Small intestine (tissue), 7 donors: ENCODE measurements at regions not wholly inside any gene's neighbourhood (a gene's known extent, or its start where the extent isn't known, plus 50 kb on each side); places are given as distances from the start of the nearest gene placed in this dataset.

ENCODE experiments used
- DNase-seq, 2 donors: peaks; one replicate each; pipeline versions ENCODE4 v3.0.0 to v3.0.0-alpha.2; 2013
- FAIRE-seq: peaks from 2 replicates; lab custom pipeline; 2012; peaks lifted over from hg19 to GRCh38; lab: Jason Lieb, UNC
- H3K27ac ChIP-seq, 3 donors: one replicate each; pipeline ENCODE4 v1.5.1; 2013; ENCODE audit warnings: low read length in 2 of 3, mild to moderate bottlenecking in 2 of 3, control low read depth in 1 of 3, inconsistent platforms in 1 of 3, low read depth in 1 of 3, moderate library complexity in 1 of 3
- H3K27me3 ChIP-seq, 3 donors: one replicate each; pipeline ENCODE4 v1.6.1; 2013; ENCODE audit warnings: low read length in 3 of 3, inconsistent platforms in 1 of 3; ENCODE audit not compliant: control insufficient read depth in 3 of 3, insufficient read depth in 3 of 3
- H3K36me3 ChIP-seq, 3 donors: one replicate each; pipeline ENCODE4 v1.6.1; 2013; ENCODE audit warnings: low read length in 3 of 3, inconsistent platforms in 1 of 3, low read depth in 1 of 3, mild to moderate bottlenecking in 1 of 3, moderate library complexity in 1 of 3; ENCODE audit not compliant: control insufficient read depth in 3 of 3, insufficient read depth in 2 of 3
- H3K4me1 ChIP-seq, 3 donors: one replicate each; pipeline ENCODE4 v1.6.1; 2013; ENCODE audit warnings: low read length in 2 of 3, inconsistent platforms in 1 of 3, low read depth in 1 of 3, mild to moderate bottlenecking in 1 of 3, moderate library complexity in 1 of 3; ENCODE audit not compliant: control insufficient read depth in 3 of 3, insufficient read depth in 2 of 3
- H3K4me3 ChIP-seq, 3 donors: one replicate each; pipeline ENCODE4 v1.5.1; 2013; ENCODE audit warnings: low read length in 3 of 3, control low read depth in 1 of 3, inconsistent platforms in 1 of 3, low read depth in 1 of 3, mild to moderate bottlenecking in 1 of 3, moderate library complexity in 1 of 3
- H3K9me3 ChIP-seq, 2 donors: one replicate each; pipeline ENCODE4 v1.6.1; 2013; ENCODE audit warnings: low read depth in 1 of 2, low read length in 1 of 2; ENCODE audit not compliant: control insufficient read depth in 2 of 2, insufficient read depth in 1 of 2
- WGBS, 3 donors: extraction: QIAGEN DNeasy Blood & Tissue Kit; methylation state at CpG; one replicate each; pipeline ENCODE4 v1.1.7; 2013; 5-methylcytosine and 5-hydroxymethylcytosine counted together
- donor health status: healthy with polysubstance abuse.
- donor health status: control.
- donor health status: control.
- donor health status: Bipolar disorder and iron deficiency.
- donor health status: healthy.

GRCh38 chr3:5542472-5542871 lies 355.0 kb downstream of the EDEM1 start:
- H3K4me1 ChIP-seq: no peaks in the 10 kb centered on the region
- 77 to 82% (median 81%) methylated on average over 2 of the region's 2 CpGs for WGBS, 3 donors
- no peaks in the 10 kb centered on the region for H3K27me3 ChIP-seq
- H3K9me3 ChIP-seq: peaks cover 0 to 7% of the 10 kb centered on the region in 2 donors
- no peaks in the 10 kb centered on the region for H3K36me3 ChIP-seq
- H3K4me3 ChIP-seq: no peak overlapping the region
- no peak for FAIRE-seq
- no peak for DNase-seq
- H3K27ac ChIP-seq: no peak overlapping the region

DNA sequence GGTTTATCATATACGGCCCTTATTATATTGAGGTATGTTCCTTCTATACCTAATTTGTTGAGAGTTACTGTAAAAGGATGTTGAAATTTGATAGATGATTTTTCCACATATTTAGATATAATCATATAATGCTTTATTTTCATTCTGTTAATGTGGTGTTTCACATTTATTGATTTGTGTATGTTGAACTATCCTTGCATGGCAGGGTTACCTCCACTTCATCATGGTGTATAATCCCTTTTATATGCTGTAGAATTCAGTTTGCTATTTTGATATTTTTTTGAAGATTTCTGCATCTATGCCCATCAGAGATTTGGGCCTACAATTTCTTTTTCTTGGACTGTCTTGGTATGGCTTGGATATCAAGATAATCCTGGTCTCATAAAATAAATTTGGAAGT lies 355.5 kb downstream of the EDEM1 start:
- 83 to 95% (median 93%) methylated on average over 1 of the region's 1 CpG for WGBS, 3 donors
- H3K27ac ChIP-seq: no peak overlapping the region
- no peaks in the 10 kb centered on the region for H3K4me1 ChIP-seq
- H3K27me3 ChIP-seq: no peaks in the 10 kb centered on the region
- FAIRE-seq (no peak), DNase-seq (no peak)
- H3K4me3 ChIP-seq: no peak overlapping the region
- no peaks in the 10 kb centered on the region for H3K36me3 ChIP-seq
- peaks cover 0 to 8% of the 10 kb centered on the region in 2 donors for H3K9me3 ChIP-seq

DNA sequence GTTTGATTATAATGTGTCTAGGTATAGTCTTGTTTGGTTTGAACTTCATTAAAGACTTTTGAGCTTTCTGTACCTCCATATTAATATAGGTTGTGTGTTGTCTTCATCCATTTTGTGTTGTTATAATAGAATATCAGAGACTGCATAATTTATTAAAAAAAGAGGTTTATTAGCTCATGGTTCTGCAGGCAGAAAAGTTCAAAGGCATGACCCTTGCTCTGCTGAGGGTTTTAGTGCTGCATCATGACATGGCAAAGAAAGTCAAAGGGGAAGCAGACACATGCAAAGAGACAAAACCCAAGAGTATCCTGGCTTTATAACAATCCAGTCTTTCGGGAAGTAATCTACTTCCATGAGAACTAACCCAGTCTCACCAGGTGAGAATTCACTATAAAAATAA lies 358.2 kb downstream of the EDEM1 start:
- H3K4me1 ChIP-seq: no peaks in the 10 kb centered on the region
- no peak overlapping the region for H3K27ac ChIP-seq
- no peaks in the 10 kb centered on the region for H3K27me3 ChIP-seq
- FAIRE-seq (no peak), DNase-seq (no peak)
- peaks cover 0 to 8% of the 10 kb centered on the region in 2 donors for H3K9me3 ChIP-seq
- 65 to 83% (median 82%) methylated on average over 1 of the region's 1 CpG for WGBS, 3 donors
- no peaks in the 10 kb centered on the region for H3K36me3 ChIP-seq
- no peak overlapping the region for H3K4me3 ChIP-seq

DNA sequence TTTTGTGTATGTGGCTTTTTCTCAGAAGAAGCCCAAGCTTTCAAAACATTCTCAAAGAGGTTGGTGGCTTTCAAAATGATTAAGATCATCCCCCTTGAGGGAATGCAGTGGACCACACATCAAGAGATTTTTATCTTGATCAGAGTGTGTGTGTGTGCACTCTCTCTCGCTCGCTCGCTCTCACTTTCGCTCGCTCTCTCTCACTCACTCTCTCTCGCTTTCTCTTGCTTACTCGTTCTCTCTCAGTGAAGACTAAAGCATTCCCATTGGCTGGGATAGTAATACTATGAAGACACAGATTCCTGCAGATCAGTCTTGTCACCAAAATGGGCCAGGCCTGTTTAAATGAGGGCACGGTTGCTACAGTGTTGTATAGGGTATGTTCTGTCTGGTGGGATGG lies 365.7 kb downstream of the EDEM1 start:
- WGBS, 3 donors: 91 to 97% (median 93%) methylated on average over 8 of the region's 8 CpGs
- no peak overlapping the region for H3K4me3 ChIP-seq
- H3K27me3 ChIP-seq: no peaks in the 10 kb centered on the region
- H3K27ac ChIP-seq: no peak overlapping the region
- no peaks in the 10 kb centered on the region for H3K4me1 ChIP-seq
- no peak for DNase-seq
- FAIRE-seq: no peak
- no peaks in the 10 kb centered on the region for H3K9me3 ChIP-seq
- H3K36me3 ChIP-seq: no peaks in the 10 kb centered on the region

- no peak overlapping the region for H3K4me3 ChIP-seq
- DNase-seq (no peak), FAIRE-seq (no peak)
- H3K4me1 ChIP-seq: no peaks in the 10 kb centered on the region
- no peaks in the 10 kb centered on the region for H3K27me3 ChIP-seq
- no peak overlapping the region for H3K27ac ChIP-seq
- H3K36me3 ChIP-seq: no peaks in the 10 kb centered on the region
- H3K9me3 ChIP-seq: no peaks in the 10 kb centered on the region
Observed at GRCh38 chr3:5554245-5554747, 366.8 kb downstream of the EDEM1 start.

- Histone ChIP-seq H3K4me3 (no peak overlapping the region), H3K27me3 (no peaks in the 10 kb centered on the region), H3K27ac (no peak overlapping the region), H3K36me3 (no peaks in the 10 kb centered on the region), H3K4me1 (no peaks in the 10 kb centered on the region), H3K9me3 (no peaks in the 10 kb centered on the region)
- DNase-seq (no peak), FAIRE-seq (no peak)
- 87 to 100% (median 100%) methylated on average over 1 of the region's 1 CpG for WGBS, 3 donors
Observed at GRCh38 chr3:5560199-5560598, 372.7 kb downstream of the EDEM1 start.

DNA sequence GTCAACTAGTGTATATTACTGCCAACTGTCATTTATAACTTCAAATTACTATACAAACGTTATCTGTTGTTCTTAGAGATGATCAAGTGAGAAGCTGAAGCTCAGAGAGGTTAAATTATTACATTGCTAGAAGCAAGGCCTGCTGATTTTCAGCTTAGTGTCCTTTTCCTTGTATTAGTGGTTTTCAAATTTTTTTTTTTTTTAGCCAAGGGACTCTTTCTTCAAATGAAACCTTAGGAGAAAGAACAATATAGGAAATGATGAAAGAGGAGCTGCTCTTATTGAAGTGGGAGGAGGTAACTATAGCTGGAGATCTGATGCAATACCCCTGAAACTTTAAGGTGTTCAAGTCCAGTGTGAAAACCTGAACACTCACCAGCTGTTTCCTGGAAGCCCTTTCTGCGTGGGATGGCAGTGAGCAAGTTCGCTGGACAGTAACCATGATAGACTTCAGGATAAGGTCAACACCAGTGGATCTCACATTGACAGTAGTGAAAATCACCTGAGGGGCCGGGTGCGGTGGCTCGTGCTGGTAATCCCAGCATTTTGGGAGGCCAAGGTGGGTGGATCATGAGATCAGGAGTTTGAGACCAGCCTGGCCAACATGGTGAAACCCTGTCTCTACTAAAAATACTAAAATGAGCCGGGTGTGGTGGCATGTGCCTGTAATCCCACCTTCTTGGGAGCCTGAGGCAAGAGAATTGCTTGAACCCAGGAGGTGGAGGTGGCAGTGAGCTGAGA lies 376.2 kb downstream of the EDEM1 start:
- no peak overlapping the region for H3K27ac ChIP-seq
- no peak overlapping the region for H3K4me3 ChIP-seq
- no peaks in the 10 kb centered on the region for H3K36me3 ChIP-seq
- FAIRE-seq (no peak), DNase-seq (no peak)
- WGBS, 3 donors: 74 to 81% (median 80%) methylated on average over 7 of the region's 7 CpGs
- no peaks in the 10 kb centered on the region for H3K9me3 ChIP-seq
- H3K4me1 ChIP-seq: no peaks in the 10 kb centered on the region
- H3K27me3 ChIP-seq: no peaks in the 10 kb centered on the region

GRCh38 chr3:5564278-5564666 lies 376.8 kb downstream of the EDEM1 start:
- DNase-seq: no peak
- no peaks in the 10 kb centered on the region for H3K9me3 ChIP-seq
- no peaks in the 10 kb centered on the region for H3K4me1 ChIP-seq
- H3K36me3 ChIP-seq: no peaks in the 10 kb centered on the region
- no peak overlapping the region for H3K27ac ChIP-seq
- no peak for FAIRE-seq
- 70 to 91% (median 87%) methylated on average over 2 of the region's 2 CpGs for WGBS, 3 donors
- H3K27me3 ChIP-seq: no peaks in the 10 kb centered on the region
- H3K4me3 ChIP-seq: no peak overlapping the region

DNA sequence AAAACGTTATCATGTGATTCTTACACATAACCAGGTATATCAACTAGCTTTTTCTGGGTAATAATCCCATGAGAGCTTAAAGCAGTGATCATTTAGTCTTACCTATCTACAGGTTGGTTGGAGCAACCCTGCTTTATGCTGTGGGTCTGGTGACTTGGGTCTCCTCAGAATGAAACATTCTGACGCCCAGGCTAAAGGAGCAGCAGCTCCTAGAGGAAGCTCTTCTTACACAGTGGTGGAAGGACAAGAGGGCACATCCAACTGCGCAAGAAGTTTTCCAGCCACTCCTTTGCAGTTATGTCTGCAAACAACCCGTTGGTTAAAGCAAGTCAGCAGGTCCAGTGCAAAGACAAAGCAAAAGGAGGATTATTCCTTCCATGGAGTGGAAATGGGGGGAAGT lies 377.5 kb downstream of the EDEM1 start:
- no peaks in the 10 kb centered on the region for H3K9me3 ChIP-seq
- WGBS, 3 donors: 48 to 57% (median 55%) methylated on average over 4 of the region's 4 CpGs
- FAIRE-seq: no peak

More for the DNA sequence above, 377.5 kb downstream of the EDEM1 start:
- Histone ChIP-seq H3K4me1 (no peaks in the 10 kb centered on the region), H3K27me3 (no peaks in the 10 kb centered on the region), H3K4me3 (no peak overlapping the region), H3K36me3 (no peaks in the 10 kb centered on the region), H3K27ac (no peak overlapping the region)
- DNase-seq: peak in 1 of 2 donors; percentile 5
